ENCODE measurements at regions not wholly inside any gene's neighbourhood (a gene's known extent, or its start where the extent isn't known, plus 50 kb on each side); places are given as distances from the start of the nearest gene placed in this dataset.

GRCh38 chr1:223006917-223007648 lies 136.0 kb downstream of the TLR5 start:
- H3K27ac ChIP-seq (ENCODE audit: extremely low read depth, low read depth, low read length), result no peak overlapping the region
- no peak overlapping the region for H3K9ac ChIP-seq (ENCODE audit: insufficient read depth in 1 of 2, low read depth in 2 of 2, low read length in 2 of 2)
- H3K79me2 ChIP-seq (ENCODE audit: control insufficient read depth, insufficient read depth, low read length), result no peaks in the 10 kb centered on the region
- ChIA-PET POLR2A (no interaction called here), CTCF (ENCODE audit: low intra/inter-chr PET ratio) (no interaction called here)
- H3K4me1 ChIP-seq (replicated peaks in 1 of 2; ENCODE audit: control insufficient read depth in 2 of 2, insufficient read depth in 2 of 2, low read length in 2 of 2), result no peaks in the 10 kb centered on the region
- no peaks in the 10 kb centered on the region for H3K9me1 ChIP-seq (ENCODE audit: control insufficient read depth, insufficient read depth, low read length)
- H3K4me2 ChIP-seq (ENCODE audit: insufficient read depth, low read length), result no peak overlapping the region
- under 1% methylated on average over 11 of the region's 11 CpGs for WGBS (ENCODE audit: insufficient coverage, low coverage, missing lambda C conversion rate)
- H3K9me3 ChIP-seq (replicated peaks; ENCODE audit: control insufficient read depth, insufficient read depth, low read depth, low read length), result no peaks in the 10 kb centered on the region
- in situ Hi-C loops (cut with MboI) (no loop called here), intact Hi-C loops (cut with micrococcal nuclease) (no loop called here)
- BruUV-seq (replicated peaks), result no TSS peak
- no peak for FAIRE-seq
- no peak for DNase-seq (ENCODE audit: extremely low read depth in 1 of 4, low spot score in 3 of 4)
- no peaks in the 10 kb centered on the region for H3K36me3 ChIP-seq (ENCODE audit: control insufficient read depth, insufficient read depth, low read length)
- no peak for ATAC-seq
- TF ChIP-seq GABPB2 (CRISPR knock-in tag; conservative IDR thresholded peaks at IDR 0.05) (no peak), ZNF212 (CRISPR knock-in tag; IDR thresholded peaks at IDR 0.05) (no peak), PKNOX1 (IDR thresholded peaks at IDR 0.05) (no peak), ZNF764 (CRISPR knock-in tag; IDR thresholded peaks at IDR 0.05; ENCODE audit: low read depth) (no peak), CREBBP (IDR thresholded peaks at IDR 0.05; ENCODE audit: low read depth, low read length) (no peak), CTCF (IDR thresholded peaks at IDR 0.05 in 2 of 3, conservative IDR thresholded peaks at IDR 0.05 in 1 of 3; ENCODE audit: insufficient read depth in 2 of 3, low read depth in 1 of 3, low read length in 3 of 3) (no peak), NCOA4 (IDR thresholded peaks at IDR 0.05; ENCODE audit: partially characterized antibody) (no peak), EP400 (IDR thresholded peaks at IDR 0.05) (no peak)
- peaks cover 20 to 39% of the 10 kb centered on the region in 2 experiments for H3K27me3 ChIP-seq (ENCODE audit: control insufficient read depth in 2 of 2, insufficient read depth in 2 of 2, low read length in 2 of 2)
- no peak overlapping the region for H3K4me3 ChIP-seq
- no peak overlapping the region for H2AFZ ChIP-seq (ENCODE audit: low read depth, low read length)
- H4K20me1 ChIP-seq (replicated peaks; ENCODE audit: control insufficient read depth, insufficient read depth, low read length), result no peaks in the 10 kb centered on the region
